NCI-H2196 (cell line): ENCODE measurements at regions not wholly inside any gene's neighbourhood (a gene's known extent, or its start where the extent isn't known, plus 50 kb on each side); places are given as distances from the start of the nearest gene placed in this dataset.
"Not testable (repeated sequence)": the region's sequence is repeated elsewhere in the genome, so short reads cannot be mapped to it uniquely, and the experiment has no call there.

ENCODE experiments used
- DNase-seq: peaks from one replicate; lab custom pipeline; 2025; ENCODE audit not compliant: unreplicated experiment; lab: John Stamatoyannopoulos, UW

DNA sequence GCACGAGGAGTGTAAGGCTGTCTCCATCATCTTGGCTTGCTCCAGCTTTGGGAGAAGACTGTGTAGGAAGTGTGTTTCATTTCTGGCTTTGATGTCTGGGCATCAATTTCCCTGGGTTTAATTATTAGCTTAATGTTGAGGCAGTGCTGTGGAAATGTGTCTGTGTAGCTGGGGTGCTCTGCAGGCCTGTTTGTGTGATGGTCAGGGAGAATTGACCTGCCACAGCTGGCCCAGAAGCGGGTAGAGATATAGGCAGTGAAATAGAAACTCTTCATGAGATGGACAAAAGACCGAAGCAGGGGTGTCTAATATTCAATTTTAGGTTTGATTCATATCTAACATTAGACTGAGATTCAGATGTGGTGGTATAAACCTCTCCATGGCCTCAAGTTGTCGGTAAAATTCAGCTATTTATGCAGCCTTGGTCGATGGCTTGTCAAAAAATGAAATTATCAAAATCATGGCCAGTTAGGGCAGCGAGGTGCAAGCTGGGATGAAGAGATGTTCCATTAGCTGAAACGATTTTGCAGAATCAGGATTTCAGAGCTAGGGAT lies 95.3 kb upstream of the SNX9 start:
- DNase-seq = no peak

- no peak for DNase-seq
Observed at GRCh38 chr6:157728183-157728881, 94.7 kb upstream of the SNX9 start.

- no peak for DNase-seq
Observed at GRCh38 chr6:157731221-157731620, 91.8 kb upstream of the SNX9 start.

DNA sequence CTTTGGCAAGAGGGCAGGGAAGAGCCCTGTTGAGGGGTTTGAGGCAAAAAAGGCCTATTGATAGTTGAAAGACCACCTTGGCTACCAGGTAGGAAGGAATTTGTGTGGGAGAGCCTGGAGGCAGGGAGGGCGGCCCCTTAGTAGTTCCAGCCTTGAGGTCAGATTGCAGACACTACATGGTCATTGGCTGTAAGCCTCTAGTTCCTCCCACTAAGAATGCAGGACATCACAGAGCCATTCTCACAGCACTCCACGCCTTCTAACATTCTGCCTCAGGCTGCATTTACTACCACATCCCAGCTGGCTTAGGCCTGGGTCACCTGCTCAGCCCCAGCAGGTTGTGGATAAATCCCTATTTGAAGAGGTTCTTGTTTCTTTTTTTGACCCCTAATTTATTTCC lies 91.0 kb upstream of the SNX9 start:
- DNase-seq = no peak

DNA sequence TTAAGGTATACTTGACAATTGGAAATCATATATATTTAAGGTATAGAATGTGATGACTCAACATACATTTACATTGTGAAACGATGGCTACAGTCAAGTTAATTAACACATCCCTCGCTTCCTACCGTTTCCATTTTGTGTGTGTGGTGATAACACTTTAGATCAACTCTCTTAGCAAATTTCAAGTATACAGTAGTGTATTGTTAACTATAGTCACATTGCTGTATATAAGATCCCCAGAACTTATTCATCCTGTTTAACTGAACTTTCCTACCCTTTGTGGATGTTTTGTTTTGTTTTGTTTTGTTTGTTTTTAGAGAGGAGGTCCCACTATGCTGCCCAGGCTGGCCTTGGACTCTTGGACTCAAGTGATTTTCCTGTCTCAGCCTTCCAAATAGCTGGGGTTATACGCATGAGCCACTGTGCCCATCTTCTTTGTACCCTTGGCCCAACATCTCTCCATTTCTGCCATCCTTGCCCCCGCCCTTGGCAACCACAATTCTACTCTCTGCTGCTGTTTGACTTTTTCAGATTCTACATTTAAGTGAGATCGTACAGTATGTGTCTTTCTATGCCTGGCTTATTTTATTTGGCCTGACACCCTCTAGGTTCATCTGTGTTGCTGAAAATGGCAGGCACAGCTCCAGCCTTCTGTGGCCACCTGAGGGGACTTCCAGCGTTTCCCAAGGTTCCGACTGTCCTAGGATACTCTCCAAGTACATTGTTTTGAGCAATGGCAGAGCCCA lies 90.5 kb upstream of the SNX9 start:
- no peak for DNase-seq

GRCh38 chr6:157736555-157736954 lies 86.5 kb upstream of the SNX9 start:
- DNase-seq = not testable (repeated sequence)

DNA sequence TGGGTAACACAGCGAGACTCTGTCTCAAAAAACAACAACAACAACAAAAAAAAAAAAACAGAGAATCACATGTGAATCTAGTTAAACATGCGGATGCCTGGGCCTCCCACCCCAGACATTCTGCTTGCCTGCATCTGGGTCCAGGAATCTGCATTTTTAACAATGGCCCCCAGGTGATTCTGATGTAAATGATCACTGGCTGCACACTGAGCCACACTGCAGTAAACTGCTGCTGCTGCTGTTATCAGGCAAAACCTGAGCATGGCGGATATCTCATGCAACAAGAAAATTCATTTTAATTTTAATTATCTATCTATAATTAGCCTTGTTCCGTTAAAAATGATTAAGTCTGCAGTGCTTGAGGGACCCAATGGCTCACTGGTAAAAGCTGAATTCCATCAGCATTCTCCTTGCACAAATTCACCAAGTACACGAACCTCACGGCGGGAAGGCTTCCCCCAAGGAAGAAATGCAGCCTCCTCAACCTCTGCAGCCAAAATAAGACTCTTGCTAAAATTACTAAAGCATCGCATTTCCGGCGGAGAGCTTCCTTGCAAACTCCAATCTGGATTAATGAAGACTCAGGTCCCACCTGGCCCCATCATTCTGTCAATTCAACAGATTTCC lies 81.6 kb upstream of the SNX9 start:
- no peak for DNase-seq

DNA sequence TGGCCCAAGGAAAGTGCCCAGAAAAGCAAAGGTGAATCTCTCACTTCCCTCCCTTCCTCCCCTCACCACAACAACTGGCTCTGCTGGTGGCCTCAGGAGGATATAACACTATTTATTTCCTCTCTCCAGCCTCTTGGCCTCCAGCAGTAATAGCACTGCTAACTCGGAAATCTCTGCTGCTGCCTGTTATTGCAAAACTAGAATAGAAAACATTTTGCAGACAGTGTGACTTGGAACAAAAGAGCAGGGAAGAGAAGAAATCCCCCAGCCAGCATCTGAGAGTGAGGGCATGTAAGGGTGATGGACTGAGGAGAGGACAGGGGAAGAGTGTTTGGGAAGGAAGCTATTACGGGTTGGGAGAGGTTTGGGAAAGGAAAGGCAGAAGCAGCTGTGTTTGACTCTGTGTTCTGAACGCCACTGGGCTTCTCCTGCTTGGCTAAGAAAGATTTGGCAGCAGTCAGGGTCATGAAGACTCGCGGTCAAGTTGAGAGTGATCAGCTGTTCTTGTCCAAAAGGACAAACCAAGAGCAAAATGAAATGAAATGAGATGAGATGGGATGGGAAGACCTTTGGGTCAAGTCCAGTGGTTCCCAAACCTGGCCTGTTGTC lies 81.0 kb upstream of the SNX9 start:
- DNase-seq = no peak

DNA sequence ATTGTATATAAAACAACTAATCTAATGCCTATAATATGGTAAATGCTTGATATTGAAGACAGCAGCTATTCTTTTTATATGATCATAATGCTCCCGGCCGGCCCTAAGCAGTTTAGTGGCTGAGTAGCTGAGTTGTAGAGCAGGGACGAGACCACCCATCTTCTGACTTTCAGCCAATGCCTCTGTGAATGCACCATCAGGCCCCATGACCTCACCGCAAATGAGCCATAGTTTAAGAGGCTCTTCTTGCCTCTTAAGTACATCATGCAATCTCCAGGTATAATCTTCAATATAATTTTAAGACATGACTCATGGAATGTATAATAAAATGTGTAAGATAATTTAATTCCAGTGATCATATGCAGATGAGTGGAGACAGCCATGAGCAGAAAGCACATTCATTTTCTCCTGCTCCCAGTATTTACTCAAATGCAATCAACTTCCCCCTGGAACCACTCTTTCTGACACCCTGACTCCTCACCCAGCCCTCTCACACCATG lies 78.9 kb upstream of the SNX9 start:
- no peak for DNase-seq

- DNase-seq = no peak
Observed at GRCh38 chr6:157746897-157747296, 76.1 kb upstream of the SNX9 start.

- DNase-seq = no peak
Observed at GRCh38 chr6:157747370-157747769, 75.7 kb upstream of the SNX9 start.

DNA sequence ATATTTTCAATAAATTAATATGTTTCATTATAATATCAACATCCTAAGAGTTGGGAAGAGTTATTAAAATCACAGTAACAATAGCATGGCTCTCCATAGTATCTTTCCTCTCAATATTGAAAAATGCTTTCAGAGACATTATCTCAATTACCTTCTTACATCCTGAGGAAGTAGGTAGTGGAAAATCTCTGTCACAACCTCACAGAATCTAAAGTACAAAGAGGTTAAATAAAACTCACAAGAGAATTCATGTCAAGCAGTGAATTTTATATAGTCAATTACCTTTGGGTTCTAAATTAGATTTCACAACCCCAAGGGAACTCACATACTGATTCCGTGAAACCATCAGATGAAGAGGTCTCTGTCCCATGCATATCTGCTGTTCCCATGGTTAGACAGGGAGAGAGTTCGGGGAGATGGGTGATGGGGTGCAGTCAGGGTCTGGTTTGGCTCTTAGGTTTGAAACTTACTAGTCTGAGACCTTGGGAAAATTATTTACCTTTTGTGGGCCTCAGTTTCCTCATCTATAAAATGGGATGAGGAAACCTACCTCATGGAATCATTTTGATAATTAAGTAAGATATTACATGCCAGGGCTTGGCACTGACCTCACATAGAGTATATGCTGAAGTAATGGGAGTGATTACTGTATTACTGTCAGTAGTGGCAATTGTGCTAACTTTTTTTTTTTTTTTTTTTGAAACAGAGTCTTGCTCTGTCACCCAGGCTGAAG lies 74.0 kb upstream of the SNX9 start:
- no peak for DNase-seq

- DNase-seq = not testable (repeated sequence)
Observed at GRCh38 chr6:157750973-157751372, 72.1 kb upstream of the SNX9 start.

DNA sequence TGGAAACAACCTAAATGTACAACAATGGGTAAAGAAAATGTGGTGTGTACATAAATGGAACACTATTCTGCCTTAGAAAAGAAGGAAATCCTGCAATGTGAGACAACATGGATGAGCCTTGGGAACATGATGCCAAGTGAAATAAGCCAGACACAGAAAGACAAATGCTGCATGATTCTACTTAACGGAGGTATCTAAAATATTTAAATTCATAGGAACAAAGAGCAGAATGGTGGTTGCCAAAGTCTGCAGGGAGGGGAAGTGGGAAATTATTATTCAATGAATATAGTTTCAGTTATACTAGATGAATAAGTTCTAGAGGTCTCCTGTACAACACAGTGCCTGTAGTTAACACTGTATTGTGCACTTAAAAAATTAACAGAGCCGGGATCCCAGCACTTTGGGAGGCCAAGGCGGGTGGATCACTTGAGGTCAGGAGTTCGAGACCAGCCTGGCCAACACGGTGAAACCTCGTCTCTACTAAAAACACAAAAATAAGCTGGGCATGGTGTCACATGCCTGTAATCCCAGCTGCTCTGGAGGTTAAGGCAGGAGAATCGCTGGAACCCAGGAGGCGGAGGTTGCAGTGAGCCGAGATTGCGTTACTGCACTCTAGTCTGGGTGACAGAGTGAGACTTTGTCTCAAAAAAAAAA lies 71.4 kb upstream of the SNX9 start:
- no peak for DNase-seq

DNA sequence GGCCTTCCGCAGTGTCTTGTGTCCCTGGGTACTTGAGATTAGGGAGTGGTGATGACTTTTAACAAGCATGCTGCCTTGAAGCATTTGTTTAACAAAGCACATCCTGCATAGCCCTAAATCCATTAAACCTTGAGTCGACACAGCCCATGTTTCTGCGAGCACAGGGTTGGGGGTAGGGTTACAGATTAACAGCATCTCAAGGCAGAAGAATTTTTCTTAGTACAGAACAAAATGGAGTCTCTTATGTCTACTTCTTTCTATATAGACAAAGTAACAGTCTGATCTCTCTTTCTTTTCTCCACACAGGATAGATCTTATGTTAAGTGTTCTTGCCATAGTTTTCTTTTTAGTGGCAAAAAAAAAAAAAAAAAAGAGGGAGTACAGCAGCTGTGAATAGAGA lies 70.2 kb upstream of the SNX9 start:
- not testable (repeated sequence) for DNase-seq

- no peak for DNase-seq
Observed at GRCh38 chr6:157753291-157753690, 69.8 kb upstream of the SNX9 start.

GRCh38 chr6:157753801-157754200 lies 69.2 kb upstream of the SNX9 start:
- not testable (repeated sequence) for DNase-seq

GRCh38 chr6:157754351-157754750 lies 68.7 kb upstream of the SNX9 start:
- DNase-seq = no peak

DNA sequence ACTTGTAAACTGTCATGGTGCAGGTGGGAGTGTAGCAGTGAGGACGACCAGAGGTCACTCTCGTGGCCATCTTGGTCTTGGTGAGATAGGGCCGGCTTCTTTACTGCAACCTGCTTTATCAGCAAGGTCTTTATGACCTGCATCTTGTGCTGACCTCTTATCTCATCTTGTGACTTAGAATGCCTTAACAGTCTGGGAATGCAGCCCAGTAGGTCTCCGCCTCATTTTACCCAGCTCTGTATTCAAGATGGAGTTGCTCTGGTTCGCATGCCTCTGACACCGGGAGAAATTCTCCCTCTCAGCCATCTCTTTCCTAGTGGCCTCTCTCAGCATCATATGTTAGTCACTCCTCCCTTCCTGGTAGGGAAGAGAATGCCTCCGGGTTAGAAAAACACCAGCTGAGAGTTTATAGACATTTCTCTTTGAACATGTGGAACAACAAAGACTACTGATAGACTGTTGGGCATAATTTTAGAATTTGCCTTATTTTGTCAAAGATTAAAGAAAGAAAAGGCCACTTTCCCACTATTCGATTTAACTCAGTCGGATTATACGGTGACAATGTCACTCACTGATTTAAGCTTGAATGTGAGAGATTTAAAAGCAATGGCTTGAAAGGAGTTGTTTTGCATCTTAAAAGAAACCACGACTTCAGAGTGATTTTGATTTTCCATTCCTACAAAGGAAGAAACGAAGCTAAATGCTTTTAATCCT lies 67.9 kb upstream of the SNX9 start:
- DNase-seq = no peak
